ENCODE measurements at regions not wholly inside any gene's neighbourhood (a gene's known extent, or its start where the extent isn't known, plus 50 kb on each side); places are given as distances from the start of the nearest gene placed in this dataset.

DNA sequence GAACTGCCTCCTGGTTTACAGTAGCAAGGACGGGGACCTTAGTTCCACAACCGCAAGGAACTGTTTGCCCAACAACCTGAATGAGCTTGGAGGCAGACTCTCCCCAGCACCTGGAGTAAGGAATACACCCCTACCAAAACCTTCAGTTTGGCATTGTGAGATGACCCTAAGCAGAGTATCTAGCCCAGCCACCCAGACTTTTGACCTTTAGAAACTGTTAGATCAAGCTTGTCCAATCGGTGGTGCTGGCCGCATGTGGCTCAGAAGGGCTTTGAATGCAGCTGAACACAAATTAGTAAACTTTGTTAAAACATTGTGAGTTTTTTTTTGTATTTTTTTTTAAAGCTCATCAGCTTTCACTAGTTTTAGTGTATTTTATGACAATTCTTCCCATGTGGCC, 86.9 kb upstream of the C9orf72 start:
- no peak overlapping the region for H3K4ac ChIP-seq (ENCODE audit: low read depth in 1 of 2, low read length in 2 of 2)
- 50% methylated on average over 2 of the region's 4 CpGs for WGBS
- H4K91ac ChIP-seq (ENCODE audit: low read length): no peak overlapping the region
- no peak overlapping the region for H3K18ac ChIP-seq (ENCODE audit: low read depth in 1 of 2, low read length in 2 of 2)
- no peaks in the 10 kb centered on the region for H3K79me1 ChIP-seq (replicated peaks; ENCODE audit: low read length, poor library complexity, severe bottlenecking)
- H3K14ac ChIP-seq (ENCODE audit: low read length in 2 of 2): no peak overlapping the region
- no peak overlapping the region for H2BK5ac ChIP-seq (ENCODE audit: low read depth, low read length, poor library complexity, severe bottlenecking)
- no peak overlapping the region for H2AK5ac ChIP-seq (ENCODE audit: low read length, severe bottlenecking)
- no peaks in the 10 kb centered on the region for H3K36me3 ChIP-seq (ENCODE audit: control insufficient read depth in 1 of 2, insufficient read depth in 2 of 2, low read depth in 1 of 2, low read length in 2 of 2)
- H3K27ac ChIP-seq (ENCODE audit: low read length, poor library complexity, severe bottlenecking): no peak overlapping the region
- no peak overlapping the region for H3K9ac ChIP-seq (ENCODE audit: low read length)
- H3K23ac ChIP-seq (ENCODE audit: low read length in 2 of 2): no peak overlapping the region
- H2BK12ac ChIP-seq (ENCODE audit: low read length in 2 of 2): no peak overlapping the region
- no peak overlapping the region for H3K4me3 ChIP-seq (ENCODE audit: insufficient read depth in 1 of 2, low read depth in 1 of 2, low read length in 2 of 2)
- no peak overlapping the region for H4K8ac ChIP-seq (ENCODE audit: low read length)
- no peak overlapping the region for H2BK120ac ChIP-seq (ENCODE audit: low read depth, low read length)
- H3K4me1 ChIP-seq (ENCODE audit: control insufficient read depth, insufficient read depth, low read depth, low read length): no peaks in the 10 kb centered on the region
- H3K9me3 ChIP-seq (ENCODE audit: control insufficient read depth, low read length): no peaks in the 10 kb centered on the region
- DNase-seq: no peak
- no peaks in the 10 kb centered on the region for H3K27me3 ChIP-seq (ENCODE audit: control insufficient read depth in 1 of 2, insufficient read depth in 1 of 2, low read length in 2 of 2)
- H2AFZ ChIP-seq (ENCODE audit: low read depth, low read length): no peak overlapping the region
- H2BK15ac ChIP-seq (ENCODE audit: low read depth, poor library complexity, severe bottlenecking): no peak overlapping the region
- H3K4me2 ChIP-seq (ENCODE audit: low read length, poor library complexity, severe bottlenecking): no peak overlapping the region

DNA sequence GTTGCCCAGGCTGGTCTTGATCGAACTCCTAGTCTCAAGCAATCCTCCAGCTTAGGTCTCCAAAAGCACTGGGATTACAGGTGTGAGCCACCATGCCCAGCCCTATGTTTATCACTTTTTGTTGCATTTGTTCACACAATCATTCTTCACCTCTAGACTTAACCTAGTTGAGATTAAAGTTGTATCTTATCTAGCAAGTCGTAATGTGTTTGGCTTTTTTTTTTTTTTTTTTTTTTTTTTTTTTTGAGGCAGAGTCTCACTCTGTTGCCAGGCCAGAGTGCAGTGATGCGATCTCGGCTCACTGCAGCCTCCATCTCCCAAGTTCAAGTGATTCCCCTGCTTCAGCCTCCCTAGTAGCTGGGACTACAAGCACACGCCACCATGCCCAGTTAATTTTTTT, 90.2 kb upstream of the C9orf72 start:
- Histone ChIP-seq H2BK120ac (ENCODE audit: low read depth, low read length) (no peak overlapping the region), H3K4me2 (ENCODE audit: low read length, poor library complexity, severe bottlenecking) (no peak overlapping the region), H2BK12ac (ENCODE audit: low read length in 2 of 2) (no peak overlapping the region), H2BK15ac (ENCODE audit: low read depth, poor library complexity, severe bottlenecking) (no peak overlapping the region), H4K91ac (ENCODE audit: low read length) (no peak overlapping the region), H3K79me1 (replicated peaks; ENCODE audit: low read length, poor library complexity, severe bottlenecking) (no peaks in the 10 kb centered on the region), H3K14ac (ENCODE audit: low read length in 2 of 2) (no peak overlapping the region), H3K27me3 (ENCODE audit: control insufficient read depth in 1 of 2, insufficient read depth in 1 of 2, low read length in 2 of 2) (no peaks in the 10 kb centered on the region), H3K4ac (ENCODE audit: low read depth in 1 of 2, low read length in 2 of 2) (no peak overlapping the region), H3K23ac (ENCODE audit: low read length in 2 of 2) (no peak overlapping the region), H3K18ac (ENCODE audit: low read depth in 1 of 2, low read length in 2 of 2) (no peak overlapping the region), H2AFZ (ENCODE audit: low read depth, low read length) (no peak overlapping the region), H3K27ac (ENCODE audit: low read length, poor library complexity, severe bottlenecking) (no peak overlapping the region), H4K8ac (ENCODE audit: low read length) (no peak overlapping the region), H3K4me1 (ENCODE audit: control insufficient read depth, insufficient read depth, low read depth, low read length) (no peaks in the 10 kb centered on the region), H3K9ac (ENCODE audit: low read length) (no peak overlapping the region), H2AK5ac (ENCODE audit: low read length, severe bottlenecking) (no peak overlapping the region), H3K9me3 (ENCODE audit: control insufficient read depth, low read length) (no peaks in the 10 kb centered on the region), H3K4me3 (ENCODE audit: insufficient read depth in 1 of 2, low read depth in 1 of 2, low read length in 2 of 2) (no peak overlapping the region), H3K36me3 (ENCODE audit: control insufficient read depth in 1 of 2, insufficient read depth in 2 of 2, low read depth in 1 of 2, low read length in 2 of 2) (no peaks in the 10 kb centered on the region), H2BK5ac (ENCODE audit: low read depth, low read length, poor library complexity, severe bottlenecking) (no peak overlapping the region)
- WGBS: 88% methylated on average over 2 of the region's 5 CpGs
- no peak for DNase-seq

DNA sequence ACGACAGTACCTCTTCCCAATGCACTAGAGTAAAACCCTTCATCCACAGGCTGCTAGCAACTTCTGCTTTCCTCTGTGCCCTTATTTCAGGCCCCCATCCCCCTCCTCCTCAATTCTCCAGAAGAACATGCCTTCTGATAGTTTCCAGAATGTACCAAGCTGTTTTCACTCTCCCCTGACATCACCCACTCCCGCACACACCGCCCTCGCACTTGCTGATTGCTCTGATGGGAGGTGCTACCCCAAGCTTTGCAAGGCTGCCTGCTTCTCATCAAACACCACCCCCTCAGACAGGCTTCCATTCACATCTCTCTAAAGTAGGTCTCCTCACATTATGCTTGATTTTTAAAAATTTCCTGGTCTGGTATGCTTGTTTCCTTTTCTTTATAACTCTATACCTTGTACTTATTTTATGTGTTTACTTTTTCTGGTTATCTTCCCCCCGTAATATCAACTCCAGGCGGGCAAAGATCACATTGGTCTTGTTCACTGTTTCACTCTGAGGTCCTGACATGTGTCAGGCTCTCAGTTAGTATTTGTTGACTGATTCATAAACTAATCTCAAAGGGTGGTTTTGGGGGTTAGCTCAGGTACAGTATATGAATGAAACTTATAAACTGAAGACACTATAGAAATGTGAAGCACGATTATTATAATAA, 91.0 kb upstream of the C9orf72 start:
- no peaks in the 10 kb centered on the region for H3K79me1 ChIP-seq (replicated peaks; ENCODE audit: low read length, poor library complexity, severe bottlenecking)
- H3K9ac ChIP-seq (ENCODE audit: low read length): no peak overlapping the region
- H3K4me2 ChIP-seq (ENCODE audit: low read length, poor library complexity, severe bottlenecking): no peak overlapping the region
- H3K27ac ChIP-seq (ENCODE audit: low read length, poor library complexity, severe bottlenecking): no peak overlapping the region
- no peak overlapping the region for H2BK120ac ChIP-seq (ENCODE audit: low read depth, low read length)
- no peak overlapping the region for H2BK5ac ChIP-seq (ENCODE audit: low read depth, low read length, poor library complexity, severe bottlenecking)
- no peaks in the 10 kb centered on the region for H3K9me3 ChIP-seq (ENCODE audit: control insufficient read depth, low read length)
- H2BK12ac ChIP-seq (ENCODE audit: low read length in 2 of 2): no peak overlapping the region
- no peak overlapping the region for H4K91ac ChIP-seq (ENCODE audit: low read length)
- no peak overlapping the region for H3K18ac ChIP-seq (ENCODE audit: low read depth in 1 of 2, low read length in 2 of 2)
- no peaks in the 10 kb centered on the region for H3K36me3 ChIP-seq (ENCODE audit: control insufficient read depth in 1 of 2, insufficient read depth in 2 of 2, low read depth in 1 of 2, low read length in 2 of 2)
- no peak overlapping the region for H2BK15ac ChIP-seq (ENCODE audit: low read depth, poor library complexity, severe bottlenecking)
- no peak for DNase-seq
- H2AFZ ChIP-seq (ENCODE audit: low read depth, low read length): no peak overlapping the region
- H2AK5ac ChIP-seq (ENCODE audit: low read length, severe bottlenecking): no peak overlapping the region
- WGBS: 90% methylated on average over 7 of the region's 7 CpGs
- no peak overlapping the region for H3K4ac ChIP-seq (ENCODE audit: low read depth in 1 of 2, low read length in 2 of 2)
- H3K23ac ChIP-seq (ENCODE audit: low read length in 2 of 2): no peak overlapping the region
- no peak overlapping the region for H3K4me3 ChIP-seq (ENCODE audit: insufficient read depth in 1 of 2, low read depth in 1 of 2, low read length in 2 of 2)
- no peaks in the 10 kb centered on the region for H3K27me3 ChIP-seq (ENCODE audit: control insufficient read depth in 1 of 2, insufficient read depth in 1 of 2, low read length in 2 of 2)
- H3K4me1 ChIP-seq (ENCODE audit: control insufficient read depth, insufficient read depth, low read depth, low read length): no peaks in the 10 kb centered on the region
- H3K14ac ChIP-seq (ENCODE audit: low read length in 2 of 2): no peak overlapping the region
- H4K8ac ChIP-seq (ENCODE audit: low read length): no peak overlapping the region

GRCh38 chr9:27665136-27665535, 91.9 kb upstream of the C9orf72 start:
- no peak overlapping the region for H3K4me2 ChIP-seq (ENCODE audit: low read length, poor library complexity, severe bottlenecking)

More at GRCh38 chr9:27665136-27665535, 91.9 kb upstream of the C9orf72 start:
- Histone ChIP-seq H2BK120ac (ENCODE audit: low read depth, low read length) (no peak overlapping the region), H3K27me3 (ENCODE audit: control insufficient read depth in 1 of 2, insufficient read depth in 1 of 2, low read length in 2 of 2) (no peaks in the 10 kb centered on the region), H3K36me3 (ENCODE audit: control insufficient read depth in 1 of 2, insufficient read depth in 2 of 2, low read depth in 1 of 2, low read length in 2 of 2) (no peaks in the 10 kb centered on the region), H2BK12ac (ENCODE audit: low read length in 2 of 2) (no peak overlapping the region), H4K8ac (ENCODE audit: low read length) (no peak overlapping the region), H3K18ac (ENCODE audit: low read depth in 1 of 2, low read length in 2 of 2) (no peak overlapping the region), H3K79me1 (replicated peaks; ENCODE audit: low read length, poor library complexity, severe bottlenecking) (no peaks in the 10 kb centered on the region), H2AFZ (ENCODE audit: low read depth, low read length) (no peak overlapping the region), H3K9ac (ENCODE audit: low read length) (no peak overlapping the region), H3K4me1 (ENCODE audit: control insufficient read depth, insufficient read depth, low read depth, low read length) (no peaks in the 10 kb centered on the region), H4K91ac (ENCODE audit: low read length) (no peak overlapping the region), H2AK5ac (ENCODE audit: low read length, severe bottlenecking) (no peak overlapping the region), H2BK5ac (ENCODE audit: low read depth, low read length, poor library complexity, severe bottlenecking) (no peak overlapping the region), H3K27ac (ENCODE audit: low read length, poor library complexity, severe bottlenecking) (no peak overlapping the region), H3K14ac (ENCODE audit: low read length in 2 of 2) (no peak overlapping the region), H3K9me3 (ENCODE audit: control insufficient read depth, low read length) (no peaks in the 10 kb centered on the region), H3K23ac (ENCODE audit: low read length in 2 of 2) (no peak overlapping the region), H3K4ac (ENCODE audit: low read depth in 1 of 2, low read length in 2 of 2) (no peak overlapping the region), H2BK15ac (ENCODE audit: low read depth, poor library complexity, severe bottlenecking) (no peak overlapping the region), H3K4me3 (ENCODE audit: insufficient read depth in 1 of 2, low read depth in 1 of 2, low read length in 2 of 2) (no peak overlapping the region)
- WGBS: 69% methylated on average over 6 of the region's 6 CpGs
- DNase-seq: no peak
